ENCODE measurements at regions not wholly inside any gene's neighbourhood (a gene's known extent, or its start where the extent isn't known, plus 50 kb on each side); places are given as distances from the start of the nearest gene placed in this dataset.

DNA sequence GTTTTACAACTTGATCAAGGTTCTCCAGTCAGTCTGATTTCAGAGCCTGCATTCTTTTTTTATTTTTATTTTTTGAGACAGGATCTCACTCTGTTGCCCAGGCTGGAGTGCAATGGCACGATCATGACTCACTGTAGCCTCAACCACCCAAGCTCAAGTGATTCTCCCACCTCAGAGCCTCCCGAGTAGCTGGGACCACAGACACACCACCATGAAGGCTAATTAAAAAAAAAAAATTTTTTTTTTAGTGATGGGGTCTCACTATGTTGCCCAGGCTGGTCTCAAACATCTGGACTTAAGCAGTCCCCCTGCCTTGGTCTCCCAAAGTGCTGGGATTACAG is 117.2 kb upstream of the NAV2 start:
- DNase-seq, result no peak

GRCh38 chr11:19594326-19594725 is 118.3 kb upstream of the NAV2 start:
- DNase-seq, result no peak

- no peak for DNase-seq
These were observed 119.8 kb upstream of the NAV2 start for GRCh38 chr11:19592842-19593241.

- no peak for DNase-seq
These were observed 122.9 kb upstream of the NAV2 start for GRCh38 chr11:19589567-19590260.

- no peak for DNase-seq
These were observed 124.7 kb upstream of the NAV2 start for GRCh38 chr11:19587979-19588378.

DNA sequence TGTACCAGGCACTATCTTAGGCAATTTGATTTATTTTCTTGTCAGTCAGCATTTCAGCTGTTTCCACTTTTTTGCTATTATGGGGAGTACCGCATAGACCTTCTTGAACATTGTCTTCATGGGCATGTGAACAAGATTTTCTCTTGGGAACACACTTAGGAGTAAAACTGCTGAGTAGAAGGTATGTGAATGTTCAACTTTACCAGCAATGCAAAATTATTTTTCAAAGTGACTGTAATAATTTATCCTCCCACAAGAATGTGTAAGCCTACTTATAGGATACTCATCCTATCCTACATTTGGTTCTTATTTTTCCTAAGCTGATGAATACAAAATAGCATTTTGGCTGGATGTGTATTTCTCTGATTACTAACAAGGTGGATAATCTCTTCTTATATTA is 132.0 kb upstream of the NAV2 start:
- no peak for DNase-seq

DNA sequence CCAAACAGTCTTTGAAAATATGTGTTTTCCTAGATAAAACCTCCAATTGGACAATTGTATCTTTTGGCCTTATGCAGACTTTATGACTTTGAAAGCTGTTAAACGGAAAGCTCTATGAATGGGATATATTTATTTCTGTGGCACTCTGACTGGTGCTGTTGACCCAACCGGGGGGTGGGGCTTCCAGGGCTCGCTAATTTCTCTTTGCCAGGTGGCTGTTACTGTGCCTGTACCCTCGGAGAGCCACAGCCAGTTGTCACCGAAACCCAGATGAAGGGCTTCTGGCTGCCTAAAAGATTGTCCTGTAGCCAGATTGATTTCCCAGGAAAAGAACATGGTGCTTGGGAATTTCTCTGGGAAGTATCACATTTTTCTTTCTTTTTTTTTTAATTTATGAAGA is 132.7 kb upstream of the NAV2 start:
- DNase-seq, result no peak

DNA sequence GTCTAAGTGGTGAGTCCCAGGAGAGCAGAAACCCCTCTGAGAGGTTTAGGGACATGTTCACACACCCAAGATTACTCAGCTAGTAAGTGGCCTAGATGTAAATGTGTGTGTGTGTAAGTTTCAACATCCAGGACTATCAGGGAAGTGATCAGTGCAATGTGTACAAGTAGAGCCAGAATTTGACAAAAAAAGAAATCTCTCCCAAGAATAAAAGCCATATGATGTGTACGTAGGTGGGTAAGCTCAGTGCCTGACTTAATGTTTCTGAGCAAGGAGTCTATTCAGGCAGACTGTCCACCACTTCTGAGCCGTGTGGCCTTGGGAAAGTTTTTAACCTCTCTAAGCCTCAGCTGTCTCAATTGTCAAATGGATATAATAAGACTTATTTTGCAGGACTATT is 133.8 kb upstream of the NAV2 start:
- no peak for DNase-seq

- no peak for DNase-seq
These were observed 134.5 kb upstream of the NAV2 start for GRCh38 chr11:19577976-19578619.

DNA sequence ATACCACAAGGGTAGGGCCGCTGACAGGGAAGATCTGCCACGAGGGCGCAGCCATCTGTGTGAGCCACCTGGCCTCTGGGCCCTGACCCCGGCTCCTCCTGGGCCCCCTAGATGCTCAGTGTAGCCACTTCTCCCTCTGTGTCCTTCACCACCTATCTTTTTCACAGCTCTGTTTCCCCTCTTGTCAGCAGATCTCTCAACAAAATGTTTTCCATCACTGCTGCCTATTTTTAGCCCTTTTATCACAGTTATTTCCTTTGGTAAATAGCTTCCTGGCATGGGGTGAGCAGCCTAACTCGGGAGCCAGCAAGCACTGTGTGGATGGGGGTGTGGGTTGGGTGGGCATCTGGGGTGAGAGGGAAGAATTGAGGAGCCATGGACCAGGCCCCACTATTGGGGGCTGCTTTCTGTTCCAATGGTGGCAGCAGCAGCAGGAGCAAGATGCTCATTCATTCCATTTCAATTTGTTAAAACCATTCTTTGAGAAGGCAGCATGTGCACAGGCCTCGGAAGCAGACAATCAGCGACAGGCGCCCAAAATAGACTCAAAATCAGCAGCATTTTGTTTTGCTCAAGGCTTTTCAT is 135.2 kb upstream of the NAV2 start:
- DNase-seq, result no peak

DNA sequence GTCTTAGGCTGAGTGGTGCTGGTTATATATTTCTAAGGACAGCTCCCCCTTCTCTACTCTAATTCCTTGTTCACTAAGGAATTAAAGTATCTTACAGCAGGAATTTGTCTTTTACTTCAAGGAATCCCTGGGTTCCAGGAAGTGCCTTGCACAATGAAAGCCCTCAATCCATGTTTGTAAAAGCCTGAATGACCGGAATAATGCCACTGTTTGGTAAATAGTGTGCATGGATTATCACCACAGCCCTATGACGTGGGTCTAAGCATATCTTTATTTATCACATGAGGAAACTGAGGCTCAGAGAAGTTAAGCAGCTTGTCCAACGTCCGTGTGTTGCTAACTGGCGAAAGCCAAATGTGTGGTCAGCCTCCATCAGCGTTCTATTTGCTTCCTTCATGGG is 135.7 kb upstream of the NAV2 start:
- DNase-seq, result no peak

DNA sequence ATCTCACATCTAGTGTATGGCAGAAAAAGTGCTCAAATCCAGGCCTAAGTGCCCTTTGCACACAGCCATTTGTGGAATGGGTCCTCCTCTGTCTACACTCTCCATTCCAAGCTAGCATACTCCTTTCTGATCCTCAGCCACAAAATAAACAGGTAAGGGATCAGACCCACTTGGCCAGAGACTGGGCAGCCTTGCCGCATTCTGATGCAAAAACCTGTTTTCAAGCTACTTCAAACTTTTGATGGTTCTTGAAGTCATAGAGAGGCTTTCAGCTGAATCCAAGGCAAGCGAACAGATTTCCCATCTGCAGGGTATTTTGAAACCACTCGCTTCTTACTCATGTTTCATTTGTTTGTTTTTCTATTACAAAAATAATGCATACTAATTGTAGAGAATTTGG is 136.6 kb upstream of the NAV2 start:
- no peak for DNase-seq

- DNase-seq, result no peak
These were observed 137.7 kb upstream of the NAV2 start for GRCh38 chr11:19574916-19575315.

GRCh38 chr11:19573666-19574065 is 139.0 kb upstream of the NAV2 start:
- no peak for DNase-seq

DNA sequence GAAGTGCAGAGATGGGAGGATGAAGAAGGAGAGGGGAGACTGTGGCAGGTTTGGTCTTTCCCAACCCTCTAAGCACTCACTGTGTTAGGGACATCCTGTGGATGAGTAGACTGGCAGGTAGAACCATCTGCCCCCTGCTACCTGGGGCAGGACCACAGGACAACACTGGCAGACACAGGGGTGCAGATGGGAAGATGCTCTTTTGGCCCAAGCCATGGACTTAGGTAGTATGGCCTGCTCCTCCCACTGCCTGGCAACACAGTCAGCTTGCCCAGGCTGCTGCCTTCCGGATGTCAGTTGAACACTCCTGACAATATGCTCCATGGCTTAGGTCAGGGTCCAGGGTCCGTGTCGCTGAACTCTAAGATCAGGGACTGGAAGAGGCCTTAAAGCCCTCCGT is 140.7 kb upstream of the NAV2 start:
- no peak for DNase-seq

DNA sequence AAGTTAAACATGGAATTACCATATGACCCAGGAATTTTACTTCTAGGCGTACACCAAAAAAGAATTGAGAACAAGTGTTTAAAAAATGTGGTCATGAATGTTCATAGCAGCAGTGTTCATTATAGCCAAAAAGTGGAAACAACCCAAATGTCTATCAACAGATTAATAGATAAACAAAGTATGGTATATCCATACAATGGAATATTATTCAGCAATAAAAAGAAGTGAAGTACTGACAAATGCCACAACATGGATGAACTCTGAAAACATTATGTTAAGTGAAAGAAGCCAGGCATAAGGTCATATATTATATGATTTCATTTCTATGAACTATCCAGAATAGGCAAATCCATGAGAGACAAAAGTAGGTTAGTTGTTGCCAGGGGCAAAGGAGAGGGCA is 141.7 kb upstream of the NAV2 start:
- no peak for DNase-seq

DNA sequence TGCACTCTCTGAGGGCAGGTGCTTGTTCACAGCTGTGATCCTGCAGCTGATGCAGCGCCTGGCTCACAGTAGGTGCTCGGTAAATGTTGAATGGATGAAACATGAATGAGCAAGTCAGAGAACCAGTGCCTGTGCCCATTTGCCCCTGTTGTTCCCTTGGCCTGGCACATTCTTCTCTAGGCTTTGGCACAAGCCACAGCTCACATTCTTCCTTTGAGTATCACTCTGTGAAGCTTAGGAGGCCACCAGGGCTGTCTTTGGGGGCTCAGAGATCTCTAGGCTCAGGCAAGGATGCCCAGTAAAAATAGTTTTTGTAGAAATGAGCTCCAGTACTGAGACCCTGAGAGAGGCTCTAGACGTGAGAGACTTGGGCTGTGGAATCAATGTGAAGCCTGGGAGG is 144.6 kb upstream of the NAV2 start:
- no peak for DNase-seq

DNA sequence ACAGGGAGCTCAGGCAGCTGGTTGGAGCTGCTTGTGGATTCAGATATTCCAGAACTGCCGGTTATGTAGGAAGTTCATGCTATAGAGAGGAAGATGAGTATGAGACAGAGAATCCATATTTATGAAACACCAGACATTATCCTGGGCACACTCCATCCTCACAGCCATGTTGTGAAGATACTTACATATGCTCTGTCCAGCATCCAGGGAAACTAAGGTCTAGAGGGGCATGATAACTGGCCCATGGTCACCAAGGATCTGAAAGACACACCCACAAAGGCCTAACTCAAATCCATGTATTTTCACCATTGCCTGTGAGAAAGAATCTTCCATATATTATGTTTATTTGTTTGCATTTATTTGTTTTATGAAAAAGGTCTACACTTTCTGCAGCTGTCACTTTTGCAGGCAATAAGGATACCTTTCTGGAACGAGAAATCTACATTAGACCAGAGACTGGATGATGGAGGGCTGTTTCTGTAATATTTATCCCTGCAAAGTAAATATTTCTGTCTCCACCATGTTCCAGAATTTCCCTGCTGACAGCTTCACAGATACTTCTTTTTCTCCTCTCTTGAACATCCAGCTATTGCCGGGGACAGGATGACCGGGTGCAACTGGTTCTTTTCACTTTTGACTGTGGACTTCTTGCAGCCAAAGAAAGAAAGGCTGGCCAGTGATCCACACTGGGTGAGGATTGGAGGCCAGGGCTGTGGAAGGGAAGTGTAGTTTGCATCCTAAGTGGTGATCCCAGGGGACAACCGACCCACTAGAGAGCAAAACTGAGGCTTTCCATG is 145.9 kb upstream of the NAV2 start:
- DNase-seq, result no peak

DNA sequence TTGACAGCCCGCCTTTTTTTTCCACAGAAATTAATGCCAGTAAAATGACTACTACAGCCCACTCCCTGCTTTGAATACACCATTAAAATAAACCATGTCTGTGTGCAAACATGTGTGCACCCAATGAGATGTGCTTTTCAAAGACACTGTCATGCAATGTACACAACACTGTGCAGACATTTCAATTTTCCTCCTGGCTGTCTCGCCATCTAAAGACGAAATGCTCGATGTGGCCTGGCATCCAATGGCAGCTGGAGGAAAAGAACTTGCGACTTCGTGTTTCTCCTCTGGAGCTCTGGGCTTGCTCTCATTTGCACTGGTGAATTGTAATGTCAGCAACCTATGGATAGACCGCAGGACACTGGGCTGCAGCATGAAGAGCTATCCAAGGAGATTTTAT is 147.0 kb upstream of the NAV2 start:
- DNase-seq, result no peak

DNA sequence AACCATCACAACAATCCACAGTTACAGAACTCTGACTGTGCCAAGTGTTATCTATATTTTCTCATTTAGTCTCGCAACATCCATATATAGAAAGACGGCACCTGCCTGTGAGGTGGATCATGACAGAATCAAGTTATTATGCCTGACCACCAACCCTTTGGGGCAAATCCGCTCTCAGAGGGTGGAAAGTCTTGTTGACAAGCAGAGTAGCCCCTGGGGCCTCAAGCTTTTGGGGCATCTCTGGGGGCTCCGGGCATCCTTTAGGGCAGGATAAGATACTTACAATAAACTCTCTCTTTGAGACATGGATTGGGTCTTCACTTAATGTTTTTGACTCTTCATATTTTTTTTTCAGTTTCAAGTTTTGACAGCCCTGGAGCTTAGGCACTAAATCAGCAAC is 150.5 kb upstream of the NAV2 start:
- DNase-seq, result no peak

GRCh38 chr11:19561011-19561410 is 151.6 kb upstream of the NAV2 start:
- no peak for DNase-seq

- no peak for DNase-seq
These were observed 152.5 kb upstream of the NAV2 start for GRCh38 chr11:19560156-19560555.

DNA sequence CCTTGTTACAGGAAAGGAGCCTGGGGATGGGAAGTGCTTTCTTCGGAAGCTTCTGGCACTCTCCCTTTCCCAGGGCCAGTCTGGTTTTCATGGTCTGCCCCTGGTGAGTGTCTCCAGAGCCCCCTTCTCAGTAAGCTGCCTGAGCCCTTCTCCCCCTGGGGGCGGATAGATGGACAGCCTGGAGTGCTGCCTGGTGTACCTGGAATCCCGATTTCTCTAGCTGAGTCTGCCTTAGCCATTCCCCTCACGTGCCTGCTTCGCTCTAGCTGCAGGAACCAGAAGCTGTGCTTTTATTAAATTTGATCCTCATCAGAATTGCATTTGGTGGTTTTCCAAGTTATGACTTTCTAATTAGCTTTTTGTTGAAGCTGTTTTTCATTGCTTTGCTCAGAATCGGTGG is 152.9 kb upstream of the NAV2 start:
- no peak for DNase-seq
